GM18873 (cell line): ENCODE measurements at regions not wholly inside any gene's neighbourhood (a gene's known extent, or its start where the extent isn't known, plus 50 kb on each side); places are given as distances from the start of the nearest gene placed in this dataset.

Source experiments
- ATAC-seq: cut with Tn5 transposase; IDR thresholded peaks from one replicate; pipeline ENCODE4 v1.9.1; 2021; ENCODE audit warnings: mild to moderate bottlenecking, moderate library complexity, moderate number of reproducible peaks; ENCODE audit not compliant: unreplicated experiment, low FRiP score

DNA sequence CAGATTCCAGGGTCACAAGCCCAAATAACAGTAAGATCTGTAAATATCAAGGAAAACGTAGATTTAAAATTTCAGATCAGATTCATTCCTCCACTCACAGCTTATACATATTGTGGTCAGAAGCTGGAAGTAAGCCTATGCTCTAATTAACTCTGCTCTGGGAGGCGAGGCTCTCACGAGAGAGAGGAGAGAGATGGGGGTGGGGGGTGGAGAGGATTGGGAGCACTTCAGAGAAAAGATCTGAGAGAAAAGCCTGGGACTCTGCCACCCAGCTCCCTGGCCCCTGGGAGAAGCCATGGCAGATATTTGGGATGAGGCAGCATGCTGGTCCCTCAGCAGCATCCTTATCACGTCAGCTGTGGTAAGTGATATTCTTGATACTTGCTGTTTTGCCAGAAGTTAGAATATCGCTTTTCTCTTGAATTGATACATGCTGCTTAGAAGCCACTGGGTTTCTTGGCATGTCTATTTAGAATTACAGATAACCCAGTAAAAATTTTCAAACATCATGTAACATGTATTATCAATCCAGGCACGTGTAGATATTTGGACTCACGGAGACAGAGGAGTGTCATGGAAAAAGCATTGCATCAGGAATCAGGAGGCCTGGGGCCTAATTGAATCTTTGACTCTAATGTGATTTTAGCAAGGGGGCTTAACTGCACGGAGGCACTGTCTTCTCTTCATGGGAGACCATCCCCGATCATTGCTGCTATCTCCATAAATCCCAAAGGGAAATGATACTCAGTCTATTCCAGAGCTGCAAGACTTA, 265.4 kb downstream of the HRH4 start:
- ATAC-seq = no peak

DNA sequence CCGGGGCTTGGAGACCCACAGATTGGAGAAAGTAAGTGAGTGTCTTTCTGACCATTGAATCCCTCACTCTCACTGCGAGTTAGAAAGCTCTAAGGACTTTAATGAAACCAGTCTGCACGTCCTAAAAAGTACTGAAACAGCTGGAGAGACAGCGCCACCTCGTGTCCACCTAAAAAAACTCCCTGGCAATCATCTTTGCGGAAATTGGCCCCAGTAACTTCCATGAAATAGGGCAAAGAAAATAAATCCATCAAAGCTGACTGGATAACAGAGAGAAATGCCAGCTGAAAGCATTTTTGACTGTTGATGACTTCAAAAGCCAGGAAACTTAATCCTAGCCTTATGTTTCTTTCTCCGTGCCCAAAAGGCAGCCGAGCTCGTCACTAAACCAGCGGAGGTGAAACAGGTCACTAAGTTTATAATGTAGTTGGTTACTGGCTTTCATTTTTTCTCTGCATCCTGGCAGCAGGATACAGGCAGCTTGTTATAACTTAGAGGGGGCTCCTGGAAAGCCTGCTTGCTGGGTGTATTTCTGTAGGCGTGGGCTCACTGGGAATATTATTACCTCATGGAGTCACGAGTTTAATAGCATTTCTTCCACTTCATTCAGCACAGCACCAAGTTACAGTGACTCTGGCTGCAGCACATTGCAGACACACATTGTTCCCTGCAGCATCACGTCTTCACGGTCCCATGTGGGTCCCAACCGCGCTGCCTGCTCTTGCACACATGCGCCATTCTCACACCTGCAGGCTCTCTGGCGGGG, 266.5 kb downstream of the HRH4 start:
- no peak for ATAC-seq

- ATAC-seq = no peak
Observed at GRCh38 chr18:24727685-24728084, 267.2 kb downstream of the HRH4 start.

GRCh38 chr18:24731158-24731557, 270.7 kb downstream of the HRH4 start:
- ATAC-seq = no peak

- ATAC-seq = no peak
Observed at GRCh38 chr18:24731981-24732380, 271.5 kb downstream of the HRH4 start.

GRCh38 chr18:24734058-24734457, 273.6 kb downstream of the HRH4 start:
- no peak for ATAC-seq

DNA sequence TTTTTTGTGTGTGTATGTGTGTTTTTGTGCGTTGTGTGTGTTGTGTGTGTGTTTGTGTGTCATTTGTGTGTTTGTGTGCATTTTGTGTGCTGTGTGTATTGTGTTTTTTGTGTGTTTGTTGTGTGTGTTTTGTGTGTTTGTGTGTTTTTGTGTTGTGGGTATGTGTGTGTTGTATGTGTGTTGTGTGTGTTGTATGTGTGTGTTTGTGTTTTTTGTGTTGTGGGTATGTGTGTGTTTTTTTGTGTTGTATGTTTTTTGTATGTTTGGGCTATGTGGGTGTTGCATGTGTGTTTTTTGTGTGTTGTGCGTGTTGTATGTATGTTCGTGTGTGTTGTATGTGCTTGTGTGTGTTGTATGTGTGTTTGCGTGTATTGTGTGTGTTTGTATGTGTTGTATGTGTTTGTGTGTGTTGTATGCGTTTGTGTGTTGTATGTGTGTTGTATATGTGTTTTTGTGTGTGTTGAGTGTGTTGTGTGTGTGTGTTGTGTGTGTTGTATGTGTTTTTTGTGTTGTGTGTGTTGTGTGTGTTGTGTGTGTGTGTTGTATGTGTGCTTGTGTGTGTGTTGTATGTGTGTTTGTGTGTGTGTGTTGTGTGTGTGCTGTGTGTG, 275.3 kb downstream of the HRH4 start:
- no peak for ATAC-seq

- no peak for ATAC-seq
Observed at GRCh38 chr18:24736662-24737330, 276.4 kb downstream of the HRH4 start.

GRCh38 chr18:24740829-24741228, 280.4 kb downstream of the HRH4 start:
- no peak for ATAC-seq

DNA sequence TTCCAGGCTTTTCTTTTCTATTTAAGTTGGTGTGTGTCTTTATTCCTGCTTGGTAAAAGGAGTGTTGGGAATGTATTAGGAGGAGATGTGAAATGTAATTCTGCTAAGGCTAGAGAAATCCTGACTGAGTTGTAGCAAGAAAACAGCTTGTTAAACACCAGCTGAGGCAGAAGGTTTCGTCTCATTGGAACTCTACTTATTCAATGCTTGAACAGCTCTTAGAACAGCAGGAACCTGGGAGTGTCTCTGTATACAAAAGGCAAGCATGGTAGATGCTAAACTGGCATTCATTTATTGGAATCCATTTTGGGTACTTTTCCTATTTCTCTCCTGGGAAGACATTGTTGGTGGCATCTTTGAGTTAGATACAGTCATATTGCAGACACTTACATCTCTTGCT, 280.9 kb downstream of the HRH4 start:
- no peak for ATAC-seq

- no peak for ATAC-seq
Observed at GRCh38 chr18:24741965-24742724, 281.7 kb downstream of the HRH4 start.

GRCh38 chr18:24754583-24755253, 294.3 kb downstream of the HRH4 start:
- no peak for ATAC-seq

GRCh38 chr18:24756385-24756784, 295.9 kb downstream of the HRH4 start:
- no peak for ATAC-seq

DNA sequence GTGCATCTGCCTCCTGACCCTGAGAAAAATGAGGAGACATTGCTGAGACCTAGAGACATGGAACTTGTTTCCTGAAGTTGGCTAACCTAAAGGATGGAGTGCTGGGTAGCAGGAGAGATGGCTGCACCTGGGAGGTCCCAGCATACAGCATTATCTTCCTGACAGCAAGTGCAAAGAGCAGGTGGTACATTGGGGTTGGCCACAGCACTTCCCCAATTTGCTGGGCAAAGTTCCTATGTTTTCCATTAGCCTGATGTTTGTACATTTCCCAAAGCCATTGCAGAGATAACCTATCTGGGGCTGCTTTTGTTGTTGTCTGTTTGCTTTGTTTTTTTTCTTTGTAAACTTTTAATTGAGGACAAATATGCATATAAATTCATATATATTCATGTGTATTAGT, 296.7 kb downstream of the HRH4 start:
- no peak for ATAC-seq

- no peak for ATAC-seq
Observed at GRCh38 chr18:24761765-24762164, 301.3 kb downstream of the HRH4 start.

GRCh38 chr18:24762511-24762910, 302.1 kb downstream of the HRH4 start:
- ATAC-seq = no peak

DNA sequence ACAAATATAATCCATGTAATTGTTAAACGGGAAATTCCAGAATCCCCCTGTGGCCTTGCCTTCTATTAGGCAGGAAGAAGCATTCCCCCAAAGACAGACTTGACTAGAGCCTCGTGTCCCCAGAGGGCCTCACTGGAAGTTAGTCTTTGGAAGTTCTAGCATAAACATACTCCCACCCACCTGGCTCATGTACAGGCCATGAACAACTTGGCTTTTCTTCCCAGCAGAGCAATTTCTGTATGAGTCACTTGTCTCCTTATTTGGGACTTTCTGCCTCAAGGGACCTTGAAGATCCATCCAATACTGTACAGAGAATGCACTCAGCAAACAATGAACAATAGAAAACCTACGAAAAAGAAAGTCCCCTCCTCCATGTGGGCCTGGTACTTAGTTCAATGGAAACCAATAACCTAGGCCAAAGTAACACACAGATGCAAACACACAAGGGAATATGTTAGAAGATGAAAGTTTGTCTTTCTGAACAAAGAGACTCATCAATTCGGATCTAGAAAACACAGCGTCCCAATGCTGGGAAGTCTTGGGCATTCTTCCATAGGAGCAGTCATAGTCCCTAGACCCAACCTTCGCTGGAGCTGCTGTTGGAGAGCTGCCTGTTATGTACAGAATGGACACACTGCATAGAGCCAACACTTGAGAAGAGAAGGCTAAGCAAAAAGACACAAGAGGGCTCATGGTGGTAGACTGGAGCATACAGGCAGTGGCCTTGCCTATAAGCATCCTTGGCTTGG, 303.5 kb downstream of the HRH4 start:
- ATAC-seq = no peak

- ATAC-seq = no peak
Observed at GRCh38 chr18:24764766-24765165, 304.3 kb downstream of the HRH4 start.

DNA sequence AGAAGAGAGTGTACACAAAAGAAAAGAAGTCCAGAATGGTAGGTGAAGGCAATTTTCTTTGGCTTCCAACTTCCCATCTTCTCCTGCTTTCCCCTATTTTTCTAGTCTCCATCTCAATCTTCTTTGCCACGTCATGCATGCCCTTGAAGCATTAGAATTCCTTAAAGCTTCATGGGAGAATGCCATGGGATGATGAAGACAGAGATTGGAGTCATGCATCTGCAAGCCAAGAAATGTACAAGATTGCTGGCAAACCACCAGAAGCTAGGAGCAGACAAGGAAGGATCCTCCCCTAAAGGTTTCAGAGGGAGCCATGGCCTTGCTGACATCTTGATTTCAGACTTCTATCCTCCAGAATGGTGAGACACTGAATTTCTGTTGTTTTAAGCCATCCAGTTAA, 305.9 kb downstream of the HRH4 start:
- no peak for ATAC-seq
